ENCODE measurements at regions not wholly inside any gene's neighbourhood (a gene's known extent, or its start where the extent isn't known, plus 50 kb on each side); places are given as distances from the start of the nearest gene placed in this dataset.

- no peak overlapping the region for H3K4me3 ChIP-seq (ENCODE audit: low read depth, low read length)
- TF ChIP-seq CTCF (IDR thresholded peaks at IDR 0.05; ENCODE audit: low read depth, low read length, missing control alignments), result no peak
- DNase-seq (ENCODE audit: low read depth), result no peak
These were observed 70.0 kb downstream of the TMEM18 start for GRCh38 chr2:607172-607571.

- no peak for TF ChIP-seq CTCF (IDR thresholded peaks at IDR 0.05; ENCODE audit: low read depth, low read length, missing control alignments)
- H3K4me3 ChIP-seq (ENCODE audit: low read depth, low read length), result no peak overlapping the region
- no peak for DNase-seq (ENCODE audit: low read depth)
These were observed 71.3 kb downstream of the TMEM18 start for GRCh38 chr2:605674-606608.

- no peak for DNase-seq (ENCODE audit: low read depth)
These were observed 72.2 kb downstream of the TMEM18 start for GRCh38 chr2:604854-605524.

GRCh38 chr2:604385-604784, 72.8 kb downstream of the TMEM18 start:
- DNase-seq (ENCODE audit: low read depth), result no peak
- TF ChIP-seq CTCF (IDR thresholded peaks at IDR 0.05; ENCODE audit: low read depth, low read length, missing control alignments), result no peak
- no peak overlapping the region for H3K4me3 ChIP-seq (ENCODE audit: low read depth, low read length)

More at GRCh38 chr2:604854-605524, 72.2 kb downstream of the TMEM18 start:
- no peak overlapping the region for H3K4me3 ChIP-seq (ENCODE audit: low read depth, low read length)
- TF ChIP-seq CTCF (IDR thresholded peaks at IDR 0.05; ENCODE audit: low read depth, low read length, missing control alignments), result no peak

GRCh38 chr2:603869-604268, 73.3 kb downstream of the TMEM18 start:
- no peak for TF ChIP-seq CTCF (IDR thresholded peaks at IDR 0.05; ENCODE audit: low read depth, low read length, missing control alignments)

GRCh38 chr2:603427-603826, 73.8 kb downstream of the TMEM18 start:
- no peak for TF ChIP-seq CTCF (IDR thresholded peaks at IDR 0.05; ENCODE audit: low read depth, low read length, missing control alignments)
- no peak for DNase-seq (ENCODE audit: low read depth)
- no peak overlapping the region for H3K4me3 ChIP-seq (ENCODE audit: low read depth, low read length)

More at GRCh38 chr2:603869-604268, 73.3 kb downstream of the TMEM18 start:
- no peak overlapping the region for H3K4me3 ChIP-seq (ENCODE audit: low read depth, low read length)
- no peak for DNase-seq (ENCODE audit: low read depth)

Data from GM12864 (cell line).